ENCODE measurements at regions not wholly inside any gene's neighbourhood (a gene's known extent, or its start where the extent isn't known, plus 50 kb on each side); places are given as distances from the start of the nearest gene placed in this dataset.
"Not testable (repeated sequence)": the region's sequence is repeated elsewhere in the genome, so short reads cannot be mapped to it uniquely, and the experiment has no call there.

DNA sequence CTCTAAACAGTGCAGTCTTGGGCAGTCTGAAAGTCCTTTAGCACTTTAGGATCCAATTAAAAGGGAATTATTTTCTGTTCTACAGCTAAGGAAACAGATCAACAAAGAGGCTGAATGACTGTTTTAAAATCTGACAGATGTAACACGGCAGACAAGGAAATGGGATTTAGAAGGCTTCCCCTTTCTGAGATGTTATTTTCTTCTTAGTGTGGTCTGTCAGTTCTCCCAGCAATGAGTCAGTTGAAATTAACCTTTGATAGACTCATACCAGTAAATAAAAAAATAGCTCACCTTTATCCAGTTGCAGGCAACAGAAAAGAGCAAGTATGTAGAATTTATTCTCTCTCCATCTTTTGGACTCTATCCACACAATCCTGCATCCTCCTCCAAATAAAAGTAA is 98.1 kb downstream of the NEDD1 start:
- no peak for DNase-seq

DNA sequence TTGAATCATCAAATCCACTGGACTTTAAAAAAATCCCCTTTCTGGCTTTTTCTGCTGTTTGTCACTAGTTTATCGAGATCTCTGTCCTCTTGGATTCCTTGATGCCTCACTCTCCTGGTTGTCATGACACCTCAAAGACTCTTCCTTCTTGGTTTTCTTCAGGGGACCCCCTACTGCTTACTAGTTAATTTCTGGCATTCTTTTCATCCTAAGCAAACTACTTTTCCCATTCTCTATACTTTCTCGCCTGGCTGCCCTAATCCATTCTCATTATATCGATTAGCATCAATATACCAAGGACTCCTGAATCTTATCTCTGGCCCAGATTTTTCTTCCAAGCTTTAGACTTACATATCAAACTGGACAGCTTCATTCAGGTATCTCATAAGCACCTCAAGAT is 98.6 kb downstream of the NEDD1 start:
- DNase-seq: no peak

DNA sequence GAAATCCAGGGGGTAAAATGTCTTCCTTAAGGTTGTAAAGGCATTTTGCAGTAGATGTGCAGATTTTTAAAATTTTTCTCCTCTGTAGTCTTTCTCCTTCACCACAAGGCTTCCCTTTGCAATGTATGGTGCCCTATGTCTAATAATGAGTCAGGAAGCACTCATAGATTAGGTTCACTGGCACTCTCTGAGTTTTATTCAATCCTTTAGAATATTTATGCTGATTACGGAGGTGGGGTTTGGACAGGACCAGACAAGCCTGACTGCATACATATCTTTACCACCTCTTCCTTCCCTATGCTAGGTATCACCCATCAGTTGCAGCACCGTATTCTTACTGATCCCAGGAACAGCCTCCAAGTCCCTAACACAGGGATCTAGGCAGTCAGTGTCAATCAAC is 99.5 kb downstream of the NEDD1 start:
- DNase-seq: no peak

DNA sequence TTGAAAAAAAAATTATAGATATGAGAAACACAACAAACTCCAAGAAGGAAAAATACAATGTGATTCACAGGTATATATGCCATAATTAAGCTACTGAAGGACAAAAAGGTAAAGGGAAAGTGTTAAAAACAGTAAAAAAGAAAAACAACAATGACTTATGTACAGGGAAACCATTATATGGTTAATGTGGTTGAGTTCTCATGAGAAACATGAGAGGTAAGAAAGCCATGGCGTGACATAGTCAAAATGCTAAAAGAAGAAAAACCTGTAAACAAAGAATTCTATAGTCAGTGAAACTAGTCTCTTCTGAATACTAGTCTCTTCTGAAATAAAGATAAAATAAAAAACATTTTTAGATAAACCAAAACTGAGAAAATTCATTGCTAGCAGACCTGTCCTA is 109.1 kb downstream of the NEDD1 start:
- DNase-seq: no peak

DNA sequence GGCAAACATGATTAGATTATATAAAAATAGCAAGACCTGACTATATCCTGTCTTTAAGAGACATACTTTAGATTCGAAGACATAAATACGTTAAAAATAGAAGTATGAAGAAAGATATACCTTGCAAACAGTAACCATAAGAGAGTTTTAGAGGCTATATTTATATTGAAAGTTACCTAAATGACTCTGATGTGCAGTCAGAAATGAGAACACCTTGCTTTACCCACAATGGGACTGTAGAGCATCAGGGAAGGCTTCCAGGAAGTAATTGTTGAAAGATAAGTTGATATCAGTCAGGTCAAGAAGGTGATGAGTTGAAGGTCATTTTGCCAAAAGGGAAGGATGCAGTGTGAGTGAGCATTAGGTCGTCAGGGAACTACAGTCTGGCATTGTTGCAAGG is 110.2 kb downstream of the NEDD1 start:
- DNase-seq: no peak

DNA sequence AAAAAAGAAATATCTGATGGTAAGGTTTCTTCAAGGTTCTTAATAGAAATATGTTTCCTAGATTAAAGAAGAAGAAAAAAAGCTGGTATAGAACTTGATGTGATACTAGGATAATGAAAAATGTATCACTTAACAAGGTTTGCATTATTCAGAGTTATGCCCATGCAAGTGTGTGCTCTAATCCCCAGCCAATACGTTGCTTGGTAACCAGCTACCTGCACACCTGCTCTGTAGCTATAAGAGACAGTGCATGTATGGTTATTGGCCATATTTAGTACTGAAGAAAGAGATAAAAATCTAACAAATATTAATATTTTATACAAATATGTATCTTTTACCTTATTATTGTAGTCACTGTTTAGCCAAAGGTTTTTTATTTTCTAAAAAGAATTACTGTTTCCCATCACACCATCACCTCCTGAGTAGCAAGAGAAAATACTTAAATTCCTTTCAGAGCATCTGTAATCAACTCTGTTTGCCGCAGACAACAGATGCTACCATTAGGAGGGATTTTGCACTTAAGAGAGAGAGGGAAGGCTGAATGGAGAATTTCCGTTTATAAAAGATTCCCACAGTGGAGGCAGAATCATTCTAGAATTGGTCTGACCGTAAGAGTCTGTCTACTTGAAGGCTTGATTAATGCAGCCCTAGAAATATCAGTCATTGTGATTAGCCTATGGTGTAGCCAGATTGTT is 115.6 kb downstream of the NEDD1 start:
- DNase-seq: no peak

DNA sequence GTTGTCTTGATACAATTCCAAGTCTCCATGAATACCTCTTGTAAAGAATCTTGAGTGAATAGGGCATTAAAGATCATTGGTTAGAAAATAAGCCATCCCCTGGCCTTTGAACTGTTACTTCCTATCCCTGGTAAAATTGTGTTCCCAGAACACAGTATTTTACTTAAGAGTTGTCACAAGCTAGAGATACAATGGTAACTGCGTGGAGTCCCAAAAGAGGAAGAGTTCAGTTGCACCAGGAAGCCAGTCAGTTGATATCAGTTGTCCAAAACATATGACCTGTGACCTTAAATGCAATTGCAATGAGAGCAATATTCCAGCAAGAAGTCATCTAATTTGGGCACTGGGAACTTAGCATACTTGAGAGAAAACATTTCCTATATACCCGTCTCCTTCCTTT is 117.3 kb downstream of the NEDD1 start:
- DNase-seq: no peak

DNA sequence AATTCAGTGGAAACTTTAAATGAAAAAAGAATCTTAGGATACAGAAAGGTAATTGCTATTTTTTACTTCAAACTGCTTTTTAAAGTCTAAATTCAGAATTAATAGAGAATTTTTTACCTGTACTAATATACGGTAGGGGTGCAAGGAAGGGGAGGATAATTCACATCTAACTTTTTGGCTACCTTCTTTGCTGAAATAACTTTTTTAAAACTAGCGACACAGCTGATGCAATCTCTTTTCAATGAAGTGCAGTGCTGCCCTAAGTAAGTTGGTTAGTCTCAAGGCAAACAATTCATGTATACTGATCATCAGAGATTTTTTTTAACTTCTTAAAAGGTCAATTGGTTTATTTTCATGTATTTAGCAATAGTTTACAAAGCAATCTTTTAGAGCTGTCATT is 119.8 kb downstream of the NEDD1 start:
- no peak for DNase-seq

DNA sequence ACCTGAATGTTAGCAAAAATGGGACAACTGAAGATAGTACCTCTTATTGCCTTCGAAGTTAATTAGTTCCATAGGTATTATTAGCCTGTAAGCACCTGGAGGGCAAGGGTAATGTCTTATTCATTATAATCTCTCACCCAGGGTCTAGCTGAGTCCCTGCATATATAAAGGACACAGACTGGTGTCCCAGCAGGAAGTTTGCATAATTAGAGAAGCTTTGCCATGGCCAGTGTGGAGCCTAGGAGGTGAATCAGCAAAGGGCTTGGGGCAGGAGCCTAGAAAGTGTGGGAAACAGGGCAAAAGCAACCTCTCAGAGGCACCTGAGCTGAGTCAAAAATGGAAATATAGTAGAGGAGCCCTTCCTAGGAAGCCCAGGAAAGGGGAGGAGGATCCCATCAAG is 120.4 kb downstream of the NEDD1 start:
- DNase-seq: no peak

DNA sequence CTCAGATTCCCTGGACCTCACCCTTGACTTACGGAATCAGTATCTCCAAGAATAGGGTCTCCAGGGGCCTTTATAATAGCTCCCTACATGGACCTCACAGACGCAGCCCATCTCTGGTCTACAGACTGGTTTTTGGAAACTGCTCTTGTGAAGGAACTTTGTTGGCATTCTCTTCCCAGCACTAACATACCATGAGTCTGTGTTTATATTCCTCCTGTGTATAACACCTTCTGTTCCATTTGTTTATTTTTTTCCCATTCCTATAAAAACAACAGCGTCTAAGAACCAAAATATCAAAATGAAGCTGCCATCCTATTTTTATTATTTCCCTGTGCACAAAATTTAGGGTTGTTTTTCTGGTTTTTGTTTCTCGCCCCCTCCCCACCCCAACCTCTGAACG is 131.1 kb downstream of the NEDD1 start:
- no peak for DNase-seq

DNA sequence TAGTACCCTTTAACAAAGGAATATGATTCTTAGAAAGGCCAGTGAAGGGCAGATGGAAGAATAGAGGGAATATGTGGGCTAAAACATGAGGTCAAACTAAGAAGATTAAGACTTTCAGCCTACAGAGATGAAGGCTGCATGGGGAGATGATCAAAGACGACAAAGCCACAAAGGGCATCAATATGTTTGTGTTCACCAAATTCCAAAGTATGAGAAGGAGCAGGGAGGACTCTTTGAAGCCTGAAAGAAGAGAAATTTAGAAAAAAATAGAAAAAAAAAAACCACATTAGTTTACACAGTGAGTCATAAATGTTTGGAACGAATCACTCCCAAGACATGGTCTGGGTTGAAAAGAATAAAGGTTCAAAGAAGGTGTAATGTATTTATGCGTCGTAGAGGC is 131.8 kb downstream of the NEDD1 start:
- DNase-seq: no peak

DNA sequence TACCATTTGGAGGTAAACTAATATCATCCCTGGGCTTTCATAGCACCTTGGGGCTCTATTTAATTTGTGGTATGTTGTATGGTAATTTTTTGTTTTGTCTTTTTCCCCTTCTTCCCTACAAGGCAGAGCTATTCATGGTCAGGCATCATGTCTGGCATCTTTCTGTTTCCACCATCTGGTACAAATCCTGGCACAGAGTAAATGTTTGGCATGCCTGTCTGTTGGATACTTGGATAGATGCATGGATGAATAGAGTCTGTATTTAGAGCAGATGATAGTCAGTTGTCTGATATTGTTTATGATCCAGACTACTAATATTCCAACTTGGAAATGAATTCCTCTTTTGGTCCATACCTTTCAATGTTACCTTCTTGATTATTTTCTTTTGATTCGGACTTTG is 139.8 kb downstream of the NEDD1 start:
- DNase-seq: no peak

DNA sequence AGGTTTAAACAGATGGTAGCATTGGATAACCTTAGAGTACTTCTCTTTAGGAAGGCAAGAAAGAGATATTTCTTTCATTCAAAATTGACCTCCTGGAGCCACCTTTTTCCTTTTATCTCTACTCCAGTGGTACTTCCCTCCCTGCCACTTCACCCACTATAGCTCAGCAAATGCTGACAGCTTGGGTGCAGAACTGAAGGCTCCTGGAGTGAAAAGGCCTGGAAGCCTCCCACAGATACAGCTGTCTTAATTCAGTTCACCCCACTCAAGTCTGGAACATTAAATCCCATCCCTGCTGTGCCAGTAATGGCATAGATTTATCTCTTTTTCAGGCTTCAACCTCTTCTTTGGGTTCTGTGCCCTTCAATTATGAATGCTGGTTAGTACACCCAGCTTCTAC is 140.3 kb downstream of the NEDD1 start:
- DNase-seq: no peak

DNA sequence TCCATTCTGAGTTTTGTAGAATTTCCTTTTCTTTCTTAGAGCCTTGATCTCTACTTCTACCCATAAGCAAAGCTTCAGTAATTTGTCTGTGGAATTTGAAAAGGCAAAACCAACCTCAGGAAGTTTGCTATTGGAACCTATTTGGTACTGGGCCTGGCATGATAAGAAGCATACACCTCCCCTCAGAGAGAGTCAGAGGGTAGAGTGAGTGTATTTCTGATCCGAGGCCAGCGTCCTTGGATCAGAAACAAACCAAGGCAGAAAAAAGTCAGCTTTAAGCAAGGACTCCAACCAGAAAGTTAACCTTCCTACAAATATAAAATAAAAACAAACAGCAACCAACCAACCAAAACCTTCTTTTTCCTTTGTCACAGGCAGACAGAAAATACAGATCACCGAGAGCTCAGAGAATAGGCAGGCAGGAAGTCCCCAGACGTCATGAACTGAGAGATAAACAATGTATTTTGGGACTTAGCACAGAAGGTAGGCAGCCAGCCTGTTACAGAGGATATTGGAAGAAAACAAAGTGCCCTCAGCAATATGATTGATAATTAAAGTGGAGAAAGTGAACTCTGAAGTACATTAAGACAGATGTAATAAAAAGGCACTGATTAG is 141.5 kb downstream of the NEDD1 start:
- no peak for DNase-seq

DNA sequence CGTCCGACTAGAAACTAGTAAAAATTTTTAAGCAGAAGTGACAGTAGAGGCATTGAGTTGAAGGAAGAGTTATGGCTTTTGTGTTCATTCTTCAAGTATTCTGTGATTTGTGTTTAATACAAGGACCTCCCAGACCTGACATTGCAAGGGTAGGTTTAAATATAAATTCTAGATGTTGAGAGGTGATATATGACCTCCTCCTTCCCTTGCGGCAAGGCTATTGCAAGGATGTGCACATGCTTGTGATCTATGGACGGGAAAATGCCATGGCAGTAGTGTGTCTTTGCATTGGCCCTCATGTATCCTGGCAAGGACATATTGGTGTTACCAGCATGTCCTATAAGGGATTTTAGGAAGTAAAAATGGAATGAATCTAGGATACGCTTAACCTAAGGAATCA is 143.5 kb downstream of the NEDD1 start:
- DNase-seq: no peak

DNA sequence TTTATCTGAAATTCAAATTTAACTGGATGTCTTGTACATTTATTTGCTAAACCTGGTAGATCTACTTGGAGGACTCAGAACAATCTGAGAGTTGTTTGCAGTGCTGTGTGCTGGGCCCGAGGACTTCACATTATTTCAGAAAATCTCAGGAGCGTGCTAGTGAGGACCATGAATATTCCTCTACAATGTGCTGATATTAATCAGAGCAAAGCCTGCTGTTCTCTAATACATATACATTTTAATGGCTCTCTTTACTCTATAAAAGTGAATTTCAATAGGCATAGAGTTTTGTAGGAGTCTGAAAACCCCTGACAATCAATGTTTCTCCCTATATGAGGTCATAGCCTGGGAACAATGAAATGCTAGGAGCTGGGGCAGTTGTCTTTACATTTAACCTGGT is 144.3 kb downstream of the NEDD1 start:
- DNase-seq: no peak

DNA sequence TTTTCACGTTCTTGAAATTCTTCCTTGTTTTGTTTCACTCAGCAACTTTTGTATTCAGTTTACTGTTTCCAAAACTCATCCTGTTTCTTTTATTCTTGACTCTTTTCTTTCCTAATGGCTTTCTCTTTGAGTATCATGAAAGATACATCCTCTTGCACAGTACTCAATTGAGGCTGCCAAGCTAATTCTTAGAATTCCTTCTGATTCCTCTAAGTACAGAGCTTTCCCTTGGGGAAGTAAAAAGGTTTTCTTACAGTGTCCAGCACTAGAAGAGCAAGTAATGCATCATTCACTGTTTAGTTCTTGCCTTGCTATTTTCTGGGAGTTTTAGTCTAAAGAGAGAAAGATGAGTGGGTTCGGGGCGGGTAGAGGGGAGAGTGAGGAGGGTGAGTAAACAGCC is 154.1 kb downstream of the NEDD1 start:
- DNase-seq: no peak

DNA sequence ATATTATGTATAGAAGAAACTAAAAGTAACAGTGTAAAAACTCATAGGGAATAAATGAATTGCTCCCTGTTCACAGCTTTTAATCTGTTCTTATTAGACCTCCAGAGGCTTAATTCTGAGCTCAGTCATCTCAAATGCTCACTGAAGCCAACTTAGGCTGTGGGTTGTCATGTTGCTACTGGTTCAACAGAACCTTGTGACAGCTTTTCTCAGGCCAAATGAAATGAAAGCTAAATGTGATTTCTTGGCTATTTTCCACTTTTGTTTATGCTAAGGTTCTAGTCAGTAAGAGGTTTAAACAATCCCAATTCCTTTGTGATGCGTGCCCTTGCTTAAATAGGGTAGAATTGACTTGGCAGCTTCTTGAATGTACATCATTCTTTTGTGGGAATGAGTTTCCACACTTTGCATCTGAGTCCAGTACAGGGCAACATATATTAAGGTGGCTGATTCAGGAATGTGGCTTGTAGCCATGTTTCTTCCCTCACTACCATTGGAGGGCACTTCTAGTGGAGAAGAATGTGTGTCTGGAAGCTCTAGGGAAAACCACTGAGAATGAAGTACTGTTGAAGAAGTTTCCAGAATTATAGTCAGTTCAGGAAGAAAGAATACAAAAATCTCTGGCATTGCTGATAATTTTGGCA is 156.4 kb downstream of the NEDD1 start:
- DNase-seq: no peak

DNA sequence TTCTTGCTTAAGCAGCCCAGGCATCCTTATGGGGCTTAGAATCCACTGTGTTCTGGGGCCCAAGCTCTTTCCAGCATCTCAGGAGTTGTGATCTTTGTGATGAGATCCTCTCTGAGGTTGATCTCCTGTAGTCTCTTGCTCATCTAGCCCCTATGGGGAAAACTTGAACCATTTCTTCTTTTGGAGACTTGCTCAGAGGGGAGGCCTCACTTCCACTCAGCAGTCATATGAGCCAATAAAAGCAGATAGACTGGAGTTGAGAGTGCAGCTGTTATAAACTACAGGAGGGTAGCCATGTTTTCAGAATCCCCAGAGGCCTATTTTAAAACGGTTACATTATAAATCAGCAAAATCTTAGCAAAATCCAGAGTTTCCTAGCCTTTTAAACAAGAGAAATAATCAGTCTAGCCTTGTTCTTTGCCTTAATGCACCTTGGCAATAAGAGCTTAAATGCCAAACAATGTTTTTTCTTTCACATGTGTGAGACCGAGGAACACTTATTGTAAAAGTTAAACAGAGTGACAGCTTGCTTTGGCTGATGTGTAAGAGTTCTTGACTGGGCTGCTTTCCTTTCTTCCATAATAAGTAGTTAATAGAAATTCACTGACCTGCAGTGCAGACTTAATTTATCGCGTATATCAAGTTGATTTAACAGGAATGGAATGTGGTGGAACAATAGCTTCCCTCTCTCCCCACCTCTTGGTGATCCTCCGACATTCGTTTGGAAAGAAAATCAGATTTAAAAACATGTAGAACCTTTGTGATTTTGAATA is 168.3 kb downstream of the NEDD1 start:
- no peak for DNase-seq

DNA sequence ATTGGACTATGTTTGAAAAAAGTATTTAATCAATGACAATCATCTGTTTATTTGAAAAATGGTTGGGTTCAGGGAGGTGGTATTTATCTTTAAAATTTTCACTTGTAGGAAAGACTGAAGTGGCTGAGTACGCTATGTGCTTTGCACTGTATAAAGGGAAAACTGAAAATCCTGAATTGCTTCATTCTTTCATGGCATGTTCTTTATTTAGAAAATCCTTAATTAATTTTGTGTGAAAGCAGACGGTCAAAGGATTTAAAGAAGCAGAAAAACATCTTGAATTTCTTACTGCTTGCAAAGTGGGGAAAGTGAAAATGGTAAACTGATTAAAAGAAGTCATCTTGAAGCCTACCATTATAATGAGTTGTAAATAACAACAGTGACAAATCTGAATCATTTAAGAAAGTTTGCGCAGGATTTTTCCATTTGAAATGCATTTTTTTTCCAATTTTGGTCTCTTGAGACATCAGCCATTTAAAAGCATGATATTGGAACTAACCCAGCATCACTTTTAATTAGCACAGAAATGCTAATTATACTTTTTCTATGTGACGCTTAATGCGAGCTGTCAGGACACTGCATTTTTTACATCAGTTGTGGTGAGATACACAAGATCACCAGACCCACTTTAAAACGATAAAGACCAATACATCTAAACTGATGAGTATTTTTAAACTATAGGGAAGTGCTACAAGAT is 169.0 kb downstream of the NEDD1 start:
- DNase-seq: no peak

DNA sequence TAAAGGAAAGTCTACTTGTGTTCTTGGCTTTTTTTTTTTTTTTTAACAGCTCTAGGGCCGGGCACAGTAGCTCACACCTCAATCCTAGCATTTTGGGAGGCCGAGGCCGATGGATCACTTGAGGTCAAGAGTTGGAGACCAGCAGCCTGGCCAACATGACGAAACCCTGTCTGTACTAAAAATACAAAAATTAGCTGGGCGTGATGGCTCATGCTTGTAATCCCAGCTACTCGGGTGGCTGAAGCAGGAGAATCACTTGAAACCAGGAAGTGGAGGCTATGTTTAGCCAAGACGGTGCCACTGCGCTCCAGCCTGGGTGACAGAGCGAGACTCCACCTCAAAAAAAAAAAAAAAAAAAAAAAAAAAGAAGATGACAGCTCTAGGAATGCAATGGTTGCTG is 169.9 kb downstream of the NEDD1 start:
- not testable (repeated sequence) for DNase-seq

DNA sequence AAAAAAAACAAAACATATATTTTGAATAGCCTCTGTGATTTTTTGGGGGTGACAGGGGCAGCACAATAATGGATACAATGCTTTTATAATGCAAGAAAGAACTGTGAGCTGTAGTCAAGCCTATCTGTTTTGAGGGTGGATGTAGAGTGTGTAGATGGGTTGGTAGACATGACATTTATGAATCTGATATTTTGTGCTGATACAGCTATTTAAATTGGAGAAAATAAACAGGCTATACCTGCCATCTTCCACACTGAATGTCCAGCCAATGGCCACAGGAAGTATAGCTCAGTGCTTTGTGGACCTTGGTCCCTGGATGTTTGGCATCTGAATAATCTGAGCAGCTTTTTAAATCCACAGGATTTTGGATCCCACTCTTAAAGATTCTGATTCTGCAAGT is 175.0 kb downstream of the NEDD1 start:
- no peak for DNase-seq

DNA sequence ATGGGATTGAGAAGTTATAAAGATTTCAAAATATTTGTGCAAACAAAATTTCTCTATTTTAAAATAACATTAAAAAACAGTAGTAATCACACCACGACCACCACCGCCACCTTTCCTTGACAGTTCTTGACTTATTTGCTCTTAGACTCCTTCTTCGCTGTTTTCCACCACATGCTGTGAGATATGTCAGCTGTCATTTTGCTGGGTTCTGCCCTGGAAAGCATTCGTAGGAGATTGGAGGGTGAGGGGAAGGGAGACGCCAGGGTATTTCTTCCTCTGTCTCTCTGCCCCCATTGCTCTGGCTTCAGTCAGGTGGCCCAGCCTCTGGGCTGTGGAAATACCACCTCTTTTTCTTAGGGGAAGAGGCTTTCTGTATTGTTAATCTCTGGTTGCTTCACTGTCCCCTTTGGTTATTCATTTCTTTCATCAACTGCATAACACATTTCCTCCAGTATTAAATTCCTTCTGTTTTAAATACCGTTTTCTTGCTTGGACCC is 186.2 kb downstream of the NEDD1 start:
- no peak for DNase-seq

Measured in activated CD4-positive, alpha-beta T cell treated with anti-CD3 and anti-CD28 coated beads, Interleukin-2, amount 50 U/mL, for 4 hours (primary cell).